ENCODE measurements at regions not wholly inside any gene's neighbourhood (a gene's known extent, or its start where the extent isn't known, plus 50 kb on each side); places are given as distances from the start of the nearest gene placed in this dataset.

DNA sequence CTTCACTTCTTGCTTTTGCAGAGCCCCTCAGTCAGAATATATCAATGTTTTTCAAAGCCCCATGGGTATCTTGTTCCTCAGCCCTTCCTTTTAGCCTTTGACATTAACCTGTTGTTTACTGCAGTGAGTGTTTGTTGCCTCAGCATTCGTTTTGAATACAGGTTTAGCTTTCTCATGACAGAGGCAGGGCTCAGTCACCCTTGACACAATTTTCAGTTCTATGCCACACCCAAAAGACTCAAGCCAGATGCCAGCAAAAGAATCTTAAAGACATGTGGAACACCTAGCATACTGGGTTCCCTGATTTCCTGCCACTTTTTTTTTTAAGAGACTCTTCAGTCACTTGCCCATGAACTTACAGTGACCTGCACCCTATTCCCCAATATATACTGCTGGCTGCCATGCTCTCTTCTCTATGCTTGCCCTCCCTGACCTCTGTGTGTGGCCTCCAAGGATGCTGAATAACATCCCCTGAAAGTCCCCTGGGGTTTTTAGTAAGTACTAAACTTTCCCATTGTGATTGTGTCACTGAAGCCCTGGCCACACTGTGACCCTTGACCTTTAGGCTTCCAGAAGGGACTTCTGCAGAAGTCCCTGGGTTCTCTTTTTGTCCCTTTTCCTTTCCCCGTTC is 1225.5 kb downstream of the TBC1D22A start:
- TF ChIP-seq, protein P1, sequence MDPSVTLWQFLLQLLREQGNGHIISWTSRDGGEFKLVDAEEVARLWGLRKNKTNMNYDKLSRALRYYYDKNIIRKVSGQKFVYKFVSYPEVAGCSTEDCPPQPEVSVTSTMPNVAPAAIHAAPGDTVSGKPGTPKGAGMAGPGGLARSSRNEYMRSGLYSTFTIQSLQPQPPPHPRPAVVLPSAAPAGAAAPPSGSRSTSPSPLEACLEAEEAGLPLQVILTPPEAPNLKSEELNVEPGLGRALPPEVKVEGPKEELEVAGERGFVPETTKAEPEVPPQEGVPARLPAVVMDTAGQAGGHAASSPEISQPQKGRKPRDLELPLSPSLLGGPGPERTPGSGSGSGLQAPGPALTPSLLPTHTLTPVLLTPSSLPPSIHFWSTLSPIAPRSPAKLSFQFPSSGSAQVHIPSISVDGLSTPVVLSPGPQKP (IDR thresholded peaks at IDR 0.05; ENCODE audit: borderline replicate concordance, low read depth, low read length): no peak
- TF ChIP-seq RCOR1 (IDR thresholded peaks at IDR 0.05; ENCODE audit: insufficient replicate concordance, low read length) (no peak), BHLHE40 (IDR thresholded peaks at IDR 0.05; ENCODE audit: low read depth, low read length) (no peak)
- TF ChIP-seq, protein P2, sequence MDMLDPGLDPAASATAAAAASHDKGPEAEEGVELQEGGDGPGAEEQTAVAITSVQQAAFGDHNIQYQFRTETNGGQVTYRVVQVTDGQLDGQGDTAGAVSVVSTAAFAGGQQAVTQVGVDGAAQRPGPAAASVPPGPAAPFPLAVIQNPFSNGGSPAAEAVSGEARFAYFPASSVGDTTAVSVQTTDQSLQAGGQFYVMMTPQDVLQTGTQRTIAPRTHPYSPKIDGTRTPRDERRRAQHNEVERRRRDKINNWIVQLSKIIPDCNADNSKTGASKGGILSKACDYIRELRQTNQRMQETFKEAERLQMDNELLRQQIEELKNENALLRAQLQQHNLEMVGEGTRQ (IDR thresholded peaks at IDR 0.05; ENCODE audit: low read depth, low read length): no peak
- H3K9me1 ChIP-seq (ENCODE audit: insufficient read depth, low read length): no peaks in the 10 kb centered on the region
- no peak overlapping the region for H3K4me3 ChIP-seq (ENCODE audit: insufficient read depth, low read depth, low read length)
- no peaks in the 10 kb centered on the region for H4K20me1 ChIP-seq (ENCODE audit: insufficient read depth, low read length)
- POLR2A ChIA-PET (ENCODE audit: unreplicated experiment): no interaction called here
- no TSS peak for BruUV-seq (replicated peaks)
- H4K8ac ChIP-seq (ENCODE audit: low read depth in 2 of 2, low read length in 2 of 2): no peak overlapping the region
- no peak overlapping the region for H4K5ac ChIP-seq (ENCODE audit: low read depth, low read length)
- H2BK5ac ChIP-seq (ENCODE audit: low read depth, low read length, poor library complexity, severe bottlenecking): no peak overlapping the region
- H3K27ac ChIP-seq (ENCODE audit: insufficient read depth, low read length): no peak overlapping the region
- dilution Hi-C loops (cut with HindIII; ENCODE audit: low sequenced_read_pairs, unreplicated experiment) (no loop called here), intact Hi-C loops (cut with micrococcal nuclease) (no loop called here), in situ Hi-C loops (cut with MboI; ENCODE audit: low sequenced_read_pairs) (no loop called here)
- no peak for DNase-seq
- no peak overlapping the region for H3K4me2 ChIP-seq (ENCODE audit: low read depth, low read length)
- no peak overlapping the region for H3K18ac ChIP-seq (ENCODE audit: low read depth, low read length)
- no peak overlapping the region for H2BK20ac ChIP-seq (ENCODE audit: low read depth, low read length)
- H3K14ac ChIP-seq (replicated peaks; ENCODE audit: low read depth, low read length): no peak overlapping the region
- no peak overlapping the region for H3K4ac ChIP-seq (ENCODE audit: low read depth, low read length)
- H3K79me1 ChIP-seq (ENCODE audit: low read depth in 1 of 2, low read length in 2 of 2): no peaks in the 10 kb centered on the region
- H3K23ac ChIP-seq (ENCODE audit: low read depth, low read length): no peak overlapping the region
- no peak for ATAC-seq (ENCODE audit: low read depth)
- no peak overlapping the region for H2BK15ac ChIP-seq (ENCODE audit: low read depth, low read length)
- H3K9ac ChIP-seq (ENCODE audit: low read depth, low read length): no peak overlapping the region
- H4K91ac ChIP-seq (ENCODE audit: insufficient read depth, low read depth, low read length): no peak overlapping the region
- CTCF ChIA-PET: no interaction called here
- no peaks in the 10 kb centered on the region for H3K27me3 ChIP-seq (ENCODE audit: control insufficient read depth, insufficient read depth, low read length)
- H3K9me3 ChIP-seq (ENCODE audit: control insufficient read depth, insufficient read depth, low read length): peaks cover 18% of the 10 kb centered on the region
- no peak overlapping the region for H2AK5ac ChIP-seq (ENCODE audit: low read depth, low read length)
- no peaks in the 10 kb centered on the region for H3K4me1 ChIP-seq (ENCODE audit: control insufficient read depth, insufficient read depth, low read length)
- no CpG with 5 or more reads among the region's 2 CpGs for WGBS, 2 experiments (ENCODE audit: extremely low coverage in 2 of 2, insufficient read length in 1 of 2)
- H3K56ac ChIP-seq (ENCODE audit: extremely low read depth, insufficient read depth, low read length): no peak overlapping the region
- no peak overlapping the region for H2BK120ac ChIP-seq (ENCODE audit: low read depth, low read length)
- H2AK9ac ChIP-seq (replicated peaks; ENCODE audit: low read depth, low read length, poor library complexity): no peak overlapping the region
- no peak overlapping the region for H2AFZ ChIP-seq (replicated peaks; ENCODE audit: low read length, poor library complexity)
- no peaks in the 10 kb centered on the region for H3K36me3 ChIP-seq (ENCODE audit: control insufficient read depth, insufficient read depth, low read length)

All from IMR-90 (cell line).